Gastrocnemius medialis (tissue), 4 donors: ENCODE measurements at regions not wholly inside any gene's neighbourhood (a gene's known extent, or its start where the extent isn't known, plus 50 kb on each side); places are given as distances from the start of the nearest gene placed in this dataset.

Experiments used
- ATAC-seq, 2 donors: fragments of 150-250 bp; one replicate each; pipeline ENCODE4 v1.9.1; 2016
- DNase-seq, 2 donors: peaks; one replicate each; pipeline ENCODE4 v3.0.0-alpha.2; 2019
- H3K27ac ChIP-seq, 4 donors: fragments of 200-600 bp; sonication (generic); 1 replicate in 1 of 4; 2 replicates in 3 of 4; pipeline ENCODE4 v1.5.1; 2016 to 2018; ENCODE audit warnings: mild to moderate bottlenecking in 2 of 4, moderate library complexity in 1 of 4
- H3K27me3 ChIP-seq, 3 donors: fragments of 200-600 bp; sonication (generic) in 2 of 3; 1 replicate in 1 of 3; 2 replicates in 2 of 3; pipeline versions ENCODE4 v1.5.1 to v1.6.0; 2016 to 2019; ENCODE audit warnings: mild to moderate bottlenecking in 1 of 3, moderate library complexity in 1 of 3
- H3K36me3 ChIP-seq, 2 donors: fragments of 200-600 bp; sonication (generic) in 1 of 2; one replicate each; pipeline ENCODE4 v1.5.1; 2017 to 2018
- H3K4me1 ChIP-seq, 2 donors: fragments of 200-600 bp; sonication (generic) in 1 of 2; one replicate each; pipeline ENCODE4 v1.5.1; 2016 to 2017; ENCODE audit warnings: mild to moderate bottlenecking in 2 of 2
- H3K4me3 ChIP-seq, 4 donors: fragments of 200-600 bp; sonication (generic) in 3 of 4; 1 replicate in 1 of 4; 2 replicates in 3 of 4; pipeline ENCODE4 v1.5.1; 2016 to 2019; ENCODE audit warnings: mild to moderate bottlenecking in 2 of 4
- H3K9me3 ChIP-seq, 3 donors: fragments of 200-600 bp; sonication (generic) in 2 of 3; 1 replicate in 1 of 3; 2 replicates in 2 of 3; pipeline ENCODE4 v1.5.1; 2016 to 2019
- CTCF ChIP-seq, 5 experiments: fragments of 450-650 bp in 3 of 5; fragments of 200-600 bp in 2 of 5; sonication (generic) in 2 of 5; IDR thresholded peaks in 4 of 5; conservative IDR thresholded peaks in 1 of 5; 1 replicate in 4 of 5; 2 replicates in 1 of 5; pipeline ENCODE4 v1.5.1; 2016 to 2019; ENCODE audit warnings: antibody characterized with exemption in 5 of 5, mild to moderate bottlenecking in 3 of 5, moderate library complexity in 3 of 5
- POLR2A ChIP-seq, 2 donors: fragments of 450-650 bp; IDR thresholded peaks; one replicate each; pipeline ENCODE4 v1.6.1; 2017; ENCODE audit warnings: antibody characterized with exemption in 2 of 2, mild to moderate bottlenecking in 2 of 2, moderate library complexity in 2 of 2
- in situ Hi-C, 4 donors: fragments of 200-750 bp; cut with MboI; loops; one replicate each; pipeline versions ENCODE4 v1.15.0 to v1.8.0; 2017; ENCODE audit warnings: low sequenced_read_pairs in 4 of 4
- intact Hi-C: fragments of 100-400 bp; cut with DNase I; formaldehyde crosslinking; loops from one replicate; pipeline ENCODE4 v1.15.1; 2023; ENCODE audit warnings: low total_unique reads

DNA sequence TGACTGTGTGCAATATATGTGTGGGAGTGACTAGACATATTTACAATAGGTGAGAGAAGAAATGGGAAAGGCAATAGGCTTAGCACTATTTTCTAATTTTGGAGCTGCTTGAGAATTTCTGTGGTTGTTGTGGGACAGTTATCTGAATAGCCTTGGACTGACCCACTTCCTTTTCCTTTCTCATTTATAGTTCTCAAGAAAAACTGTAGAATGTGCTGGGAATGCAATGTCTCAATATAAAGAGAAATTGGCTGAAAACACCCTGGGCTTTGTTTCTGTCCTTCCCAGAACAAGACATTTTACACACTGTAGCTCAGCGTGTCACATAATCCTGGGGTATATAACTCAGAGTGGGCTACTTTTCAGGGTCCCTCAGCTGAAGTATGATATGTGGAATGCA is 153.0 kb upstream of the RHOBTB1 start:
- no peaks in the 10 kb centered on the region for H3K9me3 ChIP-seq
- intact Hi-C loops: no loop called here

DNA sequence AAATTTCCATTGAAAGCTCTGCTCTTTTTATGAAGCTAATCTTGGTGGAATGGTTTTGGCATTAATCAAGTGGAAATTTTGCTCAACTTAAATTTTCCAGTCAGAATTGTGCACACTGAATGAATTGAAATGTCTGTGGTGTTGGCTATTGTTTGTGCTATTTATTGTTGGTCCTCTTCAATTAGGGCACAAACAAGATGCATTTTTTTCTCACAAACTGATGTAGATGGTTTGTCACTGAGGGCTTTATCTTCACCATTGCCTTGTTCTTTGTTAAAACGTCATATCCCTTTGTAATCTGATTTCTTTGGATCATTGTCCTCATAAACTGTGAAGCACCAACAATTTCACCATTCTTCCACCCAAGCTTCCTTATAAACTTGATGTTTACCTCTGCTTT is 152.1 kb upstream of the RHOBTB1 start:
- TF ChIP-seq CTCF (IDR thresholded peaks at IDR 0.05 in 4 of 5, conservative IDR thresholded peaks at IDR 0.05 in 1 of 5): no peak
- TF ChIP-seq POLR2A (IDR thresholded peaks at IDR 0.05): no peak
- Histone ChIP-seq H3K4me1 (no peaks in the 10 kb centered on the region), H3K9me3 (no peaks in the 10 kb centered on the region), H3K36me3 (no peaks in the 10 kb centered on the region), H3K4me3 (no peak overlapping the region), H3K27ac (no peak overlapping the region), H3K27me3 (no peaks in the 10 kb centered on the region)
- no peak for DNase-seq
- no peak for ATAC-seq
- intact Hi-C loops: no loop called here
- in situ Hi-C loops: no loop called here

More for the DNA sequence above, 153.0 kb upstream of the RHOBTB1 start:
- in situ Hi-C loops: no loop called here
- H3K27ac ChIP-seq: no peak overlapping the region
- ATAC-seq (no peak), DNase-seq (no peak)
- no peaks in the 10 kb centered on the region for H3K27me3 ChIP-seq
- H3K4me3 ChIP-seq: no peak overlapping the region
- TF ChIP-seq POLR2A (IDR thresholded peaks at IDR 0.05) (no peak), CTCF (IDR thresholded peaks at IDR 0.05 in 4 of 5, conservative IDR thresholded peaks at IDR 0.05 in 1 of 5) (no peak)
- no peaks in the 10 kb centered on the region for H3K36me3 ChIP-seq
- H3K4me1 ChIP-seq: no peaks in the 10 kb centered on the region

DNA sequence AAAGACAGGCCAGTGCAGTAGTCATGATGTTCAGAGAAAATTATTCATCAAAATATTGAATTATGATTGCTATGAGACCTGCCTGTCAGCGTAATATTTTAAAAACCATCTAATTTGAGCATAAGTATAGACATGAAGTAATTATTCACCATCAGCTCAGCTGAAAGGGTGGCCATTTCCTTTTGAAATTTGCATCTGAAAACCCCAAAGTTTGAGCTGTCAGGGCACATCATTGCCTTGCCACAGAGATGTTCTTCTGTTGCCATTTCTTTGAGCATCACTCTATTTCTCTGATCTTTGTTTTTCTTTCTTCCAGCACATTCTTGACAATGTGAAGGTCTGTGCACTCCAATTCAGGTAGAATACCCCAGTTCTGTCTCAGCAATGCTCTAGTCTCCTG is 147.5 kb upstream of the RHOBTB1 start:
- Histone ChIP-seq H3K36me3 (no peaks in the 10 kb centered on the region), H3K27me3 (no peaks in the 10 kb centered on the region), H3K4me1 (no peaks in the 10 kb centered on the region), H3K27ac (no peak overlapping the region), H3K9me3 (no peaks in the 10 kb centered on the region), H3K4me3 (no peak overlapping the region)
- in situ Hi-C loops (no loop called here), intact Hi-C loops (no loop called here)
- DNase-seq: no peak
- no peak for TF ChIP-seq POLR2A (IDR thresholded peaks at IDR 0.05)
- TF ChIP-seq CTCF (IDR thresholded peaks at IDR 0.05 in 4 of 5, conservative IDR thresholded peaks at IDR 0.05 in 1 of 5): no peak
- no peak for ATAC-seq

DNA sequence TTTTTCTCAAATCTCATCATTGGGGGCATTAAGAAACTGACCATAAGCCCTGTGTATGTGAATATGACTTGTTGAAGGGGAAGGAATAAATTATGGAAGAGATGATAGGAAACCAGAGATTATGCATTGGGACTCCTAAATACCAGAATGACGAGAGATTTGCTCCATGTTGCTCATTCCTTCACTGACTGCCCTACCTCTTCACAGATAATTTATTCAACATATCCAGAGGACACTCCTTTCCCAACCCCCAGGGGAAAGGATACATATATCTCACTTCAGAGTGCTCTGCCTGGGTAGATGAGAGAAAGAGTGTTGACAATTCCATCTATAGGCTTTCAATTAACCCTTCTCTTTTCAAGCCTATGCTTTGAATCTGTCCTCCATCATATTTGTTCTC is 145.3 kb upstream of the RHOBTB1 start:
- H3K27ac ChIP-seq: no peak overlapping the region
- intact Hi-C loops (no loop called here), in situ Hi-C loops (no loop called here)
- H3K27me3 ChIP-seq: no peaks in the 10 kb centered on the region
- TF ChIP-seq POLR2A (IDR thresholded peaks at IDR 0.05): no peak
- no peak for TF ChIP-seq CTCF (IDR thresholded peaks at IDR 0.05 in 4 of 5, conservative IDR thresholded peaks at IDR 0.05 in 1 of 5)
- H3K36me3 ChIP-seq: no peaks in the 10 kb centered on the region
- no peaks in the 10 kb centered on the region for H3K4me1 ChIP-seq
- no peak overlapping the region for H3K4me3 ChIP-seq
- no peak for DNase-seq
- ATAC-seq: no peak
- H3K9me3 ChIP-seq: no peaks in the 10 kb centered on the region

DNA sequence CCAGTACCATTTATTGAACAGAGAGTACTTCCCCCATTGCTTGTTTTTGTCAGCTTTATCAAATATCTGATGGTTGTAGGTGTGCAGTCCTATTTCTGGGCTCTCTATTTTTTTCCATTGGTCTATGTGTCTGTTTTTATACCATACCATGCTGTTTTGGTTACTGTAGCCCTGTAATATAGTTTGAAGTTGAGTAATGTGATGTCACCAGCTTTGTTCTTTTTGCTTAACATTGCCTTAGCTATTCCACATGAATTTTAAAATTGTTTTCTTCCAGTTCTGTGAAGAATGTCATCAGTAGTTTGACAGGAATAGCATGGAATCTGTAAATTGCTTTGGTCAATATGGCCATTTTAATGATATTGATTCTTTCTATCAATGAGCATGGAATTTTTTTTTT is 140.5 kb upstream of the RHOBTB1 start:
- H3K9me3 ChIP-seq: no peaks in the 10 kb centered on the region
- H3K36me3 ChIP-seq: no peaks in the 10 kb centered on the region
- DNase-seq: no peak
- no peaks in the 10 kb centered on the region for H3K27me3 ChIP-seq
- H3K27ac ChIP-seq: no peak overlapping the region
- no peak for TF ChIP-seq CTCF (IDR thresholded peaks at IDR 0.05 in 4 of 5, conservative IDR thresholded peaks at IDR 0.05 in 1 of 5)
- TF ChIP-seq POLR2A (IDR thresholded peaks at IDR 0.05): no peak
- intact Hi-C loops (no loop called here), in situ Hi-C loops (no loop called here)
- no peak overlapping the region for H3K4me3 ChIP-seq
- no peak for ATAC-seq
- no peaks in the 10 kb centered on the region for H3K4me1 ChIP-seq
